ENCODE measurements at regions not wholly inside any gene's neighbourhood (a gene's known extent, or its start where the extent isn't known, plus 50 kb on each side); places are given as distances from the start of the nearest gene placed in this dataset.

DNA sequence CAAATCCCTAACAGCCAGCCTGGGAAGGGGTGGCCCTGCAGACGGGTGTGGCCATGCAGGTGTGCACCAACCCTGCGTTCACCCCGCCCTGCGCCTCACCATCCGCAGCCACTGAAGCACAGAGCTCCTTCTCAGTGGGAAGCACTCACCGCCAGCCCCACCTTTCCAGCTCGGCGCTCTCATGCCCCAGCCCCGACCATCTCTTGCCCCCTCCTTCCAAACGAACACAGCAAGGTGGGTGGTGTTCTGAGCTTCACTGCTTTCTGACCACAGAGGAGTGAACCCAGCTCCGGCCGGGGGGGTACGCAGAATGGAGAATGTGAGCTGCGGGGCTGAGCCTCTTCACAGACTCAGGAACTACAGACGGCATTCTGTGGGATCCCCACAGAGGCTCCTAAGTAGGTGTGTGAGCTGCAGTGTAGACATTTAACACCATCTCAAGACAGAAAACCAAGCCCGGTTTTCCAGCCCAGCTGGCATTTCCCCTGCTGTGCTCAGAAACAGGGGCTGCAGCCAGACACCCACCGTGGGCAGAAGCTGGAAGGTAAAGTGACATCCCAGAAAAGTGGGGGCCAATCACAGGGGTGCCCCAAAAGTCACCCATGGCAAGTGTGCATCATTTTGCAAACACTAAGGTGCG, 88.4 kb upstream of the RTL6 start:
- TF ChIP-seq, protein P1, sequence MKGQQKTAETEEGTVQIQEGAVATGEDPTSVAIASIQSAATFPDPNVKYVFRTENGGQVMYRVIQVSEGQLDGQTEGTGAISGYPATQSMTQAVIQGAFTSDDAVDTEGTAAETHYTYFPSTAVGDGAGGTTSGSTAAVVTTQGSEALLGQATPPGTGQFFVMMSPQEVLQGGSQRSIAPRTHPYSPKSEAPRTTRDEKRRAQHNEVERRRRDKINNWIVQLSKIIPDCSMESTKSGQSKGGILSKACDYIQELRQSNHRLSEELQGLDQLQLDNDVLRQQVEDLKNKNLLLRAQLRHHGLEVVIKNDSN (CRISPR knock-in tag; IDR thresholded peaks at IDR 0.05), result no peak
- TF ChIP-seq SP1 (CRISPR knock-in tag; conservative IDR thresholded peaks at IDR 0.05) (no peak), ZNF138 (CRISPR knock-in tag; conservative IDR thresholded peaks at IDR 0.05) (no peak), GABPB1 (CRISPR knock-in tag; IDR thresholded peaks at IDR 0.05) (no peak), TCF7 (CRISPR knock-in tag; IDR thresholded peaks at IDR 0.05; ENCODE audit: low read depth) (no peak), KAT7 (CRISPR knock-in tag; IDR thresholded peaks at IDR 0.05; ENCODE audit: borderline replicate concordance) (no peak), HMGA2 (CRISPR knock-in tag; IDR thresholded peaks at IDR 0.05) (no peak), ZNF423 (CRISPR knock-in tag; IDR thresholded peaks at IDR 0.05) (no peak), FOXJ3 (CRISPR knock-in tag; IDR thresholded peaks at IDR 0.05; ENCODE audit: borderline replicate concordance) (no peak), NR2C2 (CRISPR knock-in tag; IDR thresholded peaks at IDR 0.05) (no peak), ZNF121 (CRISPR knock-in tag; IDR thresholded peaks at IDR 0.05) (no peak)
- TF ChIP-seq, protein P2, sequence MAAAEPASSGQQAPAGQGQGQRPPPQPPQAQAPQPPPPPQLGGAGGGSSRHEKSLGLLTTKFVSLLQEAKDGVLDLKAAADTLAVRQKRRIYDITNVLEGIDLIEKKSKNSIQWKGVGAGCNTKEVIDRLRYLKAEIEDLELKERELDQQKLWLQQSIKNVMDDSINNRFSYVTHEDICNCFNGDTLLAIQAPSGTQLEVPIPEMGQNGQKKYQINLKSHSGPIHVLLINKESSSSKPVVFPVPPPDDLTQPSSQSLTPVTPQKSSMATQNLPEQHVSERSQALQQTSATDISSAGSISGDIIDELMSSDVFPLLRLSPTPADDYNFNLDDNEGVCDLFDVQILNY (CRISPR knock-in tag; IDR thresholded peaks at IDR 0.05), result no peak
- TF ChIP-seq, protein P3, sequence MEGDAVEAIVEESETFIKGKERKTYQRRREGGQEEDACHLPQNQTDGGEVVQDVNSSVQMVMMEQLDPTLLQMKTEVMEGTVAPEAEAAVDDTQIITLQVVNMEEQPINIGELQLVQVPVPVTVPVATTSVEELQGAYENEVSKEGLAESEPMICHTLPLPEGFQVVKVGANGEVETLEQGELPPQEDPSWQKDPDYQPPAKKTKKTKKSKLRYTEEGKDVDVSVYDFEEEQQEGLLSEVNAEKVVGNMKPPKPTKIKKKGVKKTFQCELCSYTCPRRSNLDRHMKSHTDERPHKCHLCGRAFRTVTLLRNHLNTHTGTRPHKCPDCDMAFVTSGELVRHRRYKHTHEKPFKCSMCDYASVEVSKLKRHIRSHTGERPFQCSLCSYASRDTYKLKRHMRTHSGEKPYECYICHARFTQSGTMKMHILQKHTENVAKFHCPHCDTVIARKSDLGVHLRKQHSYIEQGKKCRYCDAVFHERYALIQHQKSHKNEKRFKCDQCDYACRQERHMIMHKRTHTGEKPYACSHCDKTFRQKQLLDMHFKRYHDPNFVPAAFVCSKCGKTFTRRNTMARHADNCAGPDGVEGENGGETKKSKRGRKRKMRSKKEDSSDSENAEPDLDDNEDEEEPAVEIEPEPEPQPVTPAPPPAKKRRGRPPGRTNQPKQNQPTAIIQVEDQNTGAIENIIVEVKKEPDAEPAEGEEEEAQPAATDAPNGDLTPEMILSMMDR (IDR thresholded peaks at IDR 0.05), result no peak
- TF ChIP-seq, protein P4, sequence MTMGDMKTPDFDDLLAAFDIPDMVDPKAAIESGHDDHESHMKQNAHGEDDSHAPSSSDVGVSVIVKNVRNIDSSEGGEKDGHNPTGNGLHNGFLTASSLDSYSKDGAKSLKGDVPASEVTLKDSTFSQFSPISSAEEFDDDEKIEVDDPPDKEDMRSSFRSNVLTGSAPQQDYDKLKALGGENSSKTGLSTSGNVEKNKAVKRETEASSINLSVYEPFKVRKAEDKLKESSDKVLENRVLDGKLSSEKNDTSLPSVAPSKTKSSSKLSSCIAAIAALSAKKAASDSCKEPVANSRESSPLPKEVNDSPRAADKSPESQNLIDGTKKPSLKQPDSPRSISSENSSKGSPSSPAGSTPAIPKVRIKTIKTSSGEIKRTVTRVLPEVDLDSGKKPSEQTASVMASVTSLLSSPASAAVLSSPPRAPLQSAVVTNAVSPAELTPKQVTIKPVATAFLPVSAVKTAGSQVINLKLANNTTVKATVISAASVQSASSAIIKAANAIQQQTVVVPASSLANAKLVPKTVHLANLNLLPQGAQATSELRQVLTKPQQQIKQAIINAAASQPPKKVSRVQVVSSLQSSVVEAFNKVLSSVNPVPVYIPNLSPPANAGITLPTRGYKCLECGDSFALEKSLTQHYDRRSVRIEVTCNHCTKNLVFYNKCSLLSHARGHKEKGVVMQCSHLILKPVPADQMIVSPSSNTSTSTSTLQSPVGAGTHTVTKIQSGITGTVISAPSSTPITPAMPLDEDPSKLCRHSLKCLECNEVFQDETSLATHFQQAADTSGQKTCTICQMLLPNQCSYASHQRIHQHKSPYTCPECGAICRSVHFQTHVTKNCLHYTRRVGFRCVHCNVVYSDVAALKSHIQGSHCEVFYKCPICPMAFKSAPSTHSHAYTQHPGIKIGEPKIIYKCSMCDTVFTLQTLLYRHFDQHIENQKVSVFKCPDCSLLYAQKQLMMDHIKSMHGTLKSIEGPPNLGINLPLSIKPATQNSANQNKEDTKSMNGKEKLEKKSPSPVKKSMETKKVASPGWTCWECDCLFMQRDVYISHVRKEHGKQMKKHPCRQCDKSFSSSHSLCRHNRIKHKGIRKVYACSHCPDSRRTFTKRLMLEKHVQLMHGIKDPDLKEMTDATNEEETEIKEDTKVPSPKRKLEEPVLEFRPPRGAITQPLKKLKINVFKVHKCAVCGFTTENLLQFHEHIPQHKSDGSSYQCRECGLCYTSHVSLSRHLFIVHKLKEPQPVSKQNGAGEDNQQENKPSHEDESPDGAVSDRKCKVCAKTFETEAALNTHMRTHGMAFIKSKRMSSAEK (CRISPR knock-in tag; IDR thresholded peaks at IDR 0.05; ENCODE audit: borderline replicate concordance), result no peak

Data from WTC11 (cell line).